GM12878 (cell line): ENCODE measurements at regions not wholly inside any gene's neighbourhood (a gene's known extent, or its start where the extent isn't known, plus 50 kb on each side); places are given as distances from the start of the nearest gene placed in this dataset.

Experiments
- ATAC-seq: fragments of 200-7000 bp; cut with Tn5 transposase; 3 replicates; pipeline ENCODE4 v1.9.1; 2020; ENCODE audit warnings: mild to moderate bottlenecking, moderate library complexity
- BruUV-seq: library from RNA; stranded (reverse); fragments of 400-500 nt; replicated peaks from 2 replicates; lab custom pipeline; 2021; lab: Mats Ljungman, UMichigan
- CTCF ChIA-PET: fragments of 300-600 bp; sonication (Branson Sonifier 250); formaldehyde crosslinking; extraction: SDS; loops from one replicate; lab custom pipeline; 2021; ENCODE audit warnings: inconsistent platforms; lab: Yijun Ruan, JAX
- POLR2A ChIA-PET: fragments of 350-600 bp; formaldehyde crosslinking; extraction: SDS; loops from one replicate; lab custom pipeline; 2021; ENCODE audit warnings: inconsistent platforms; lab: Charles Lee
- RAD21 ChIA-PET: fragments of 300-600 bp; sonication (Branson Sonifier 250); formaldehyde crosslinking; loops from one replicate; lab custom pipeline; 2023; ENCODE audit warnings: antibody characterized with exemption; ENCODE audit not compliant: unreplicated experiment; lab: Charles Lee
- SMC1A ChIA-PET: fragments of 300-600 bp; sonication (Branson Sonifier 250); formaldehyde crosslinking; loops from one replicate; lab custom pipeline; 2023; ENCODE audit not compliant: unreplicated experiment, uncharacterized antibody; lab: Charles Lee
- DNase-seq: peaks from one replicate; pipeline ENCODE4 v3.0.0-alpha.2; 2011; ENCODE audit warnings: low read depth, low spot score
- FAIRE-seq: peaks from 3 replicates; lab custom pipeline; 2011; peaks lifted over from hg19 to GRCh38; lab: Jason Lieb, UNC
- H2AFZ ChIP-seq: 2 replicates; pipeline ENCODE4 v1.6.0; 2011; ENCODE audit warnings: low read depth, low read length, control low read depth; ENCODE audit not compliant: control insufficient read depth
- H3K27ac ChIP-seq: 2 replicates; pipeline ENCODE4 v1.5.1; 2011; ENCODE audit warnings: control low read depth; ENCODE audit not compliant: control insufficient read depth, insufficient read depth
- H3K27me3 ChIP-seq, 2 experiments: replicated peaks in 1 of 2; 2 replicates each; pipeline versions ENCODE4 v1.6.0 to v1.6.1; 2011; ENCODE audit warnings: low read length in 1 of 2; ENCODE audit not compliant: control insufficient read depth in 2 of 2, insufficient read depth in 2 of 2
- H3K36me3 ChIP-seq, 2 experiments: 2 replicates each; pipeline ENCODE4 v1.5.1; 2011; ENCODE audit warnings: low read length in 1 of 2; ENCODE audit not compliant: control insufficient read depth in 2 of 2, insufficient read depth in 2 of 2
- H3K4me1 ChIP-seq: 2 replicates; pipeline ENCODE4 v1.6.1; 2011; ENCODE audit warnings: mild to moderate bottlenecking, low read length, moderate library complexity, mixed read lengths; ENCODE audit not compliant: control insufficient read depth, insufficient read depth
- H3K4me2 ChIP-seq: 2 replicates; pipeline ENCODE4 v1.6.0; 2011; ENCODE audit warnings: control low read depth; ENCODE audit not compliant: control insufficient read depth, insufficient read depth
- H3K4me3 ChIP-seq: fragments of 200-600 bp; sonication (generic); 2 replicates; pipeline ENCODE4 v1.5.1; 2016
- H3K79me2 ChIP-seq: 2 replicates; pipeline ENCODE4 v1.6.0; 2011; ENCODE audit warnings: low read length; ENCODE audit not compliant: control insufficient read depth, insufficient read depth
- H3K9ac ChIP-seq: 2 replicates; pipeline ENCODE4 v1.8.0; 2011; ENCODE audit warnings: low read length, control low read depth, mixed read lengths; ENCODE audit not compliant: control insufficient read depth, insufficient read depth
- H3K9me3 ChIP-seq: replicated peaks from 3 replicates; pipeline ENCODE4 v1.5.1; 2011; ENCODE audit warnings: mild to moderate bottlenecking, low read length; ENCODE audit not compliant: control insufficient read depth, insufficient read depth
- H4K20me1 ChIP-seq: 2 replicates; pipeline ENCODE4 v1.6.0; 2011; ENCODE audit not compliant: control insufficient read depth, insufficient read depth
- CBX3 ChIP-seq: fragments of 200-600 bp; sonication (generic); IDR thresholded peaks from 2 replicates; pipeline ENCODE4 v1.6.1; 2016; ENCODE audit warnings: low read depth, borderline replicate concordance
- CBX5 ChIP-seq: sonication (generic); IDR thresholded peaks from 2 replicates; pipeline ENCODE4 v1.6.1; 2016; ENCODE audit warnings: low read depth, moderate library complexity, mild to moderate bottlenecking, inconsistent platforms
- FOS ChIP-seq: IDR thresholded peaks from 3 replicates; pipeline ENCODE4 v1.6.1; 2011; ENCODE audit warnings: borderline replicate concordance; ENCODE audit not compliant: insufficient read length; ENCODE audit errors: extremely low read depth
- MXI1 ChIP-seq: fragments of 150-350 bp; IDR thresholded peaks from 2 replicates; pipeline ENCODE4 v1.6.1; 2011; ENCODE audit warnings: low read depth, mild to moderate bottlenecking, inconsistent platforms, low read length, improper control_type of control experiment
- NFXL1 ChIP-seq: fragments of 450-650 bp; IDR thresholded peaks from 2 replicates; pipeline ENCODE4 v1.6.1; 2017; ENCODE audit warnings: antibody characterized with exemption, mild to moderate bottlenecking, borderline replicate concordance
- NFYB ChIP-seq: IDR thresholded peaks from 2 replicates; pipeline ENCODE4 v1.6.1; 2011; ENCODE audit warnings: low read depth, mild to moderate bottlenecking, low read length, improper control_type of control experiment, moderate library complexity; ENCODE audit not compliant: insufficient read depth
- POLR2AphosphoS5 ChIP-seq: IDR thresholded peaks from 2 replicates; pipeline ENCODE4 v1.6.1; 2011; ENCODE audit warnings: mild to moderate bottlenecking, low read length, inconsistent platforms
- RAD21 ChIP-seq: IDR thresholded peaks from 2 replicates; pipeline ENCODE4 v1.6.1; 2011; ENCODE audit warnings: mild to moderate bottlenecking, low read depth, low read length, moderate library complexity; ENCODE audit not compliant: insufficient read depth
- SIN3A ChIP-seq: IDR thresholded peaks from 2 replicates; pipeline ENCODE4 v1.6.1; 2012; ENCODE audit warnings: low read depth, low read length, improper control_type of control experiment
- SMARCA5 ChIP-seq: fragments of 450-650 bp; IDR thresholded peaks from 2 replicates; pipeline ENCODE4 v1.6.1; 2017; ENCODE audit warnings: mild to moderate bottlenecking
- SUZ12 ChIP-seq: fragments of 200-600 bp; sonication (generic); IDR thresholded peaks from one replicate; pipeline ENCODE4 v1.6.1; 2018; ENCODE audit warnings: antibody characterized with exemption, mild to moderate bottlenecking; ENCODE audit not compliant: unreplicated experiment
- TAF1 ChIP-seq: IDR thresholded peaks from 2 replicates; pipeline ENCODE4 v1.6.1; 2011; ENCODE audit warnings: mild to moderate bottlenecking, low read depth, low read length, borderline replicate concordance
- TARDBP ChIP-seq: IDR thresholded peaks from 2 replicates; pipeline ENCODE4 v1.6.1; 2016; ENCODE audit warnings: borderline replicate concordance
- ZNF274 ChIP-seq: IDR thresholded peaks from one replicate; pipeline ENCODE4 v1.8.0; 2011; ENCODE audit not compliant: insufficient read length, insufficient read depth
- ZNF384 ChIP-seq: IDR thresholded peaks from 2 replicates; pipeline ENCODE4 v1.6.1; 2012; ENCODE audit warnings: low read depth, mild to moderate bottlenecking, low read length, improper control_type of control experiment, borderline replicate concordance
- WGBS: methylation state at CpG from one replicate; pipeline ENCODE4 v1.1.6; 2016; ENCODE audit warnings: low lambda C conversion rate; ENCODE audit not compliant: insufficient replicate concordance, insufficient coverage; ENCODE audit errors: missing lambda C conversion rate; 5-methylcytosine and 5-hydroxymethylcytosine counted together
- in situ Hi-C: fragments of 300-500 bp; cut with MboI; formaldehyde crosslinking; loops from 9 replicates; pipeline ENCODE4 v1.14.3; 2018; ENCODE audit warnings: mixed read lengths
- intact Hi-C: fragments of 100-400 bp; cut with micrococcal nuclease; formaldehyde crosslinking; loops from one replicate; pipeline ENCODE4 v1.14.2; 2022; ENCODE audit not compliant: unreplicated experiment

DNA sequence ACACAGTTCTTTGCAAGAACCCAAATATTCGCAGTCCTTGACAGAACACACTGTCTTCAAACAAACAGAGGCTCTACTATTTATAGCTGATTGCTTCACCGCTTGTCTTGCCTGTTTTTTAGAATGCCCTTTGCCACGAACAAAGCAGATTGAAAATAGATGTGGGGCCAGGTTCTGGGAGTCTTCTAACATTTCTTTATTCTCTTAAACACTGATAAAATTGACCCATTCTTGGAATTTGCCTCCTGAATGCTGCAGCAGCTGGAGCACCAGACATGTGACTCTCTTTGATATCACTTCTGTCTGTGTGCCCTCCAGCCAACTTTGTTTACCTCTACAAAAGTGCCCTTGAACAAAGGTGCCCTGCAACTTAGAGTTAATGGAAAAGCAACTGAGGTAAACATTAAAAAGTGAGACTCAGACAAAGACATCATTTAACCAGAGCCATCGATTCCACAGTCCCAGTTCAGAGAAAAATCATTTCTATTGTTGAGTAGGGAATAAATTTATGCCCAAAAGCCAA lies 64.2 kb upstream of the SPP1 start (continued):
- TF ChIP-seq ZNF274 = no peak
- TF ChIP-seq, all 136 proteins: peak for 0

DNA sequence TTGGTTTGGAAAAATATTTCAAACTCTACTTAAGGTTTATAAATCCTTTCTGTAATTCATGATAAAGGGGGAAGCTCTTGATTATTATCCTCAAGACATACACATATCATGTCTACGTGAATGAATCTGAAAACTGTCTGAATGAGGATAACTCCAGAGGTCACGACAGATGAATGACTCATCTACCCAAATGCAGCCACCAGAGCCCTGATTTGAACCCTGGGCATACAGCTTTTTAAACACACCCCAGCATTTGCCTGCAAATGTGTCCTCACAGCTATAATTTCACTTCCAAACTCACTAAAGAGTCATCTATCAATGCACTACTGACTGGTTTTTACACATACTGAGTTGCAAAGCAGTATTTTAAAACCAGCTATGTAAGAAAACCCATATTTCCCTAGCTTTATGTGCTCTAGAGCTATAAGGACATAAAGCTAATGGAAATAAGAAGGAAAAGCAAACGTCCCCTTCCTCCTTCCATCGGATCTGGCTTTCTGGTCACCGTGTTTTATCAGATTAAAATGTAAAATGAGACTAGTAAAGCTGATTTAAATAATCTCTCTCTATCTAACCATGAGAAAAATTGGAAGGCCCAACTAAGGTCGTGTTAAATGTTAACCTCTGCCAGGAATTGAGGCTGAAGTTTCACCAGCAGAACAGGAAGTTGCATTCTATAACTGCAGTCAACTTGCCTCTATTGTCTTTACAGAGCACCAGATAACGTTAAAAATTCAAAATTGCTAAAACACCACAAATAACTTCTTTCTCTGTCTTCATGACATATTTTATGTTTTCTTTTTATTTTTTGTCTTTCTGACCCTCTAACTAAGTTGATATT lies 63.1 kb upstream of the SPP1 start:
- no peak overlapping the region for H3K4me2 ChIP-seq
- FAIRE-seq = no peak
- CTCF ChIA-PET = interaction anchor here (1.1 to 1.3 kb wide), 2 partner anchors 10 to 62 kb away, joined by 3 to 6 read pairs; no protein-coding TSS in a partner anchor

DNA sequence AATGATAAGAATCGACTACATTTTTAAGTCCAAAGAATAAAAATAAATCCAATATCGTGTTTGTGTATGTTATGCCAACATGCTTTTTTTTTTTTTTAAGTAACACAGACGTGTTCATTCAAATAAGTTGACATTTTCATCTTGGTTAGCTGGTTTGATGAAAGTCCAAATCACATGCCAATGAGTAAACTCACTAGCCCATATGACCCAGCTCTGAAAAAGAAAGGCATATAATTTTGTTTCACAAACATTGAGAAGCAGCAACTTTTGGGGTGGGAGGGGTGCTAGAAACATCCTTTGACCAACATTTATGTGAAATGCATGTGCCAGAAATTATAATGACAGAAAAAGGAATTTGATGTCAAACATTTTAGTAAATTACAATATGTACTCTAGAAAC lies 61.6 kb upstream of the SPP1 start:
- intact Hi-C loops (no loop called here), in situ Hi-C loops (no loop called here)
- Histone ChIP-seq H3K9me3 (no peaks in the 10 kb centered on the region), H2AFZ (no peak overlapping the region), H3K9ac (no peak overlapping the region), H3K4me3 (no peak overlapping the region), H3K4me1 (no peaks in the 10 kb centered on the region), H3K79me2 (no peaks in the 10 kb centered on the region), H3K36me3 (no peaks in the 10 kb centered on the region), H3K4me2 (no peak overlapping the region), H4K20me1 (no peaks in the 10 kb centered on the region), H3K27me3 (no peaks in the 10 kb centered on the region), H3K27ac (no peak overlapping the region)
- WGBS = 0% methylated on average over 3 of the region's 3 CpGs
- RAD21 ChIA-PET = no interaction called here
- POLR2A ChIA-PET = no interaction called here
- FAIRE-seq = no peak
- SMC1A ChIA-PET = no interaction called here
- CTCF ChIA-PET = interaction anchor here (0.7 to 1.3 kb wide), 3 partner anchors 53 to 679 kb away, joined by 3 read pairs; no protein-coding TSS in a partner anchor
- ATAC-seq = no peak
- TF ChIP-seq ZNF384 (no peak), POLR2AphosphoS5 (no peak), FOS (no peak), NFXL1 (no peak), TARDBP (no peak), CBX5 (no peak), SUZ12 (no peak), ZNF274 (no peak), TAF1 (no peak), CBX3 (no peak), RAD21 (no peak), NFYB (no peak), MXI1 (no peak)
- DNase-seq = no peak
- no TSS peak for BruUV-seq

More for the DNA sequence above, 63.1 kb upstream of the SPP1 start:
- no peak overlapping the region for H2AFZ ChIP-seq
- 37% methylated on average over 7 of the region's 7 CpGs for WGBS
- no TSS peak for BruUV-seq
- H3K4me3 ChIP-seq = no peak overlapping the region
- TF ChIP-seq SIN3A (no peak), TARDBP (no peak), SMARCA5 (no peak)
- H3K79me2 ChIP-seq = no peaks in the 10 kb centered on the region
- H3K27ac ChIP-seq = no peak overlapping the region
- H3K36me3 ChIP-seq = no peaks in the 10 kb centered on the region
- no peaks in the 10 kb centered on the region for H3K27me3 ChIP-seq
- ATAC-seq (no peak), DNase-seq (no peak)
- H3K4me1 ChIP-seq = no peaks in the 10 kb centered on the region
- ChIA-PET RAD21 (no interaction called here), SMC1A (interaction anchor here (1.2 to 2.0 kb wide), 3 partner anchors 10 to 74 kb away, joined by 3 to 6 read pairs (median 4); no protein-coding TSS in a partner anchor), POLR2A (no interaction called here)
- intact Hi-C loops = no loop called here
- H3K9ac ChIP-seq = no peak overlapping the region
- H4K20me1 ChIP-seq = no peaks in the 10 kb centered on the region
- in situ Hi-C loops = no loop called here
- H3K9me3 ChIP-seq = no peaks in the 10 kb centered on the region
